GM12878 (cell line): ENCODE measurements at regions not wholly inside any gene's neighbourhood (a gene's known extent, or its start where the extent isn't known, plus 50 kb on each side); places are given as distances from the start of the nearest gene placed in this dataset.

Source experiments
- CTCF ChIP-seq, 3 experiments: IDR thresholded peaks in 2 of 3; conservative IDR thresholded peaks in 1 of 3; 2 replicates each; pipeline ENCODE4 v1.5.1; 2011; ENCODE audit warnings: low read depth in 3 of 3, low read length in 3 of 3, mild to moderate bottlenecking in 3 of 3, control low read depth in 2 of 3, moderate library complexity in 2 of 3, inconsistent platforms in 1 of 3, mixed read lengths in 1 of 3; ENCODE audit not compliant: control insufficient read depth in 2 of 3, insufficient read depth in 1 of 3; ENCODE audit errors: extremely low read depth in 1 of 3
- HDAC6 ChIP-seq: fragments of 200-600 bp; sonication (generic); IDR thresholded peaks from one replicate; pipeline ENCODE4 v1.8.0; 2017; ENCODE audit warnings: antibody characterized with exemption; ENCODE audit not compliant: unreplicated experiment
- KAT2A ChIP-seq: conservative IDR thresholded peaks from 2 replicates; pipeline ENCODE4 v1.6.1; 2011; ENCODE audit warnings: low read depth, low read length; ENCODE audit not compliant: control insufficient read depth
- POLR2A ChIP-seq: IDR thresholded peaks from 2 replicates; pipeline ENCODE4 v1.6.1; 2011; ENCODE audit warnings: low read depth, mild to moderate bottlenecking, low read length
- TF ChIP-seq, protein P1 (sequence below): IDR thresholded peaks from 2 replicates; pipeline ENCODE4 v1.6.1; 2011; ENCODE audit warnings: low read depth, low read length, improper control_type of control experiment, borderline replicate concordance
- TF ChIP-seq, protein P2 (sequence below): IDR thresholded peaks from 2 replicates; pipeline ENCODE4 v1.6.1; 2011; ENCODE audit warnings: low read depth, mild to moderate bottlenecking, low read length, moderate library complexity, borderline replicate concordance; ENCODE audit errors: extremely low read depth

GRCh38 chr10:4609251-4609650, 216.8 kb upstream of the AKR1E2 start:
- TF ChIP-seq HDAC6 (no peak), CTCF (IDR thresholded peaks at IDR 0.05 in 2 of 3, conservative IDR thresholded peaks at IDR 0.05 in 1 of 3; ENCODE audit: control insufficient read depth in 2 of 3, extremely low read depth in 1 of 3, insufficient read depth in 1 of 3, low read depth in 3 of 3, low read length in 3 of 3) (no peak), POLR2A (no peak), KAT2A (no peak)
- TF ChIP-seq, protein P1, sequence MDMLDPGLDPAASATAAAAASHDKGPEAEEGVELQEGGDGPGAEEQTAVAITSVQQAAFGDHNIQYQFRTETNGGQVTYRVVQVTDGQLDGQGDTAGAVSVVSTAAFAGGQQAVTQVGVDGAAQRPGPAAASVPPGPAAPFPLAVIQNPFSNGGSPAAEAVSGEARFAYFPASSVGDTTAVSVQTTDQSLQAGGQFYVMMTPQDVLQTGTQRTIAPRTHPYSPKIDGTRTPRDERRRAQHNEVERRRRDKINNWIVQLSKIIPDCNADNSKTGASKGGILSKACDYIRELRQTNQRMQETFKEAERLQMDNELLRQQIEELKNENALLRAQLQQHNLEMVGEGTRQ, result no peak
- TF ChIP-seq, protein P2, sequence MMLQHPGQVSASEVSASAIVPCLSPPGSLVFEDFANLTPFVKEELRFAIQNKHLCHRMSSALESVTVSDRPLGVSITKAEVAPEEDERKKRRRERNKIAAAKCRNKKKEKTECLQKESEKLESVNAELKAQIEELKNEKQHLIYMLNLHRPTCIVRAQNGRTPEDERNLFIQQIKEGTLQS, result no peak
